ENCODE measurements at regions not wholly inside any gene's neighbourhood (a gene's known extent, or its start where the extent isn't known, plus 50 kb on each side); places are given as distances from the start of the nearest gene placed in this dataset.

- DNase-seq (ENCODE audit: low read depth in 2 of 2), result no peak
Measured at GRCh38 chr3:101084404-101084803, 91.2 kb upstream of the ABI3BP start.

DNA sequence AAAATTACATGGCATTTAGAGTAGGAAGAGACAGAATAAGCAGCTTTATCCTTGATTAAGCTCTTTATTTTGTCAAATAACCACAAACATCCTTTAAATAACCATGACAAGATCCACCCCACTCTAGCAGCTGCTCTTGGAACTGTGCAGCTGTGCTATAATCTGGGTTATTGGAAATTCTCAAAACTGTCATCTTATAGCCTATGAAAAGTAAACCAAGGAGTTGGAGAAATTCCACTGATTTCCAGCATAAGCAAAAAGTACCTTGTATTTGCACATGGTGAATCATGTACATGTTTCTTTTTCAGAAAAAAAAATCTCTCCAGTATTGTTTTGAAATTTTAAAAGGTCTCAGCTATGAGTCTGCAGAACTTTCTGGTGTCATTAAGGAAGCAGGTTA, 88.8 kb upstream of the ABI3BP start:
- no peak for DNase-seq (ENCODE audit: low read depth in 2 of 2)

DNA sequence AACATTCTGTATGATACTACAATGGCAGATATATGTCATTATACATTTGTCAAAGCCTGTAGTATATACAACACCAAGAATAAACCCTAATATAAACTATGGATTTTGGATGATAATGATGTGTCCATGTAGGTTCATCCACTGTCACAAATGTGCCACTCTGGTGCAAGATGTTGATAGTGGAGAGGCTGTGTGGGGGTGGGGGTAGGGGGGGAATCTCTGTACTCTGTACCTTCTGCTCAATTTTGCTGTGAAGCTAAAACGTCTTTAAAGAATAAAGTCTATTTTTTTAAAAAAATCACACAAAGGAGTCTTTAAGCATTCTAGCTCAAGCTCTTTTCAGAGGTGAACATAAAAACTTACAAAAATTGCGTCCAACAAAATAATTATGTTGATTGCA, 88.2 kb upstream of the ABI3BP start:
- DNase-seq (ENCODE audit: low read depth in 2 of 2), result no peak

- no peak for DNase-seq (ENCODE audit: low read depth in 2 of 2)
Measured at GRCh38 chr3:101077361-101078011, 84.3 kb upstream of the ABI3BP start.

GRCh38 chr3:101074518-101074917, 81.3 kb upstream of the ABI3BP start:
- no peak for DNase-seq (ENCODE audit: low read depth in 2 of 2)

- DNase-seq (ENCODE audit: low read depth in 2 of 2), result no peak
Measured at GRCh38 chr3:101072300-101072699, 79.1 kb upstream of the ABI3BP start.

DNA sequence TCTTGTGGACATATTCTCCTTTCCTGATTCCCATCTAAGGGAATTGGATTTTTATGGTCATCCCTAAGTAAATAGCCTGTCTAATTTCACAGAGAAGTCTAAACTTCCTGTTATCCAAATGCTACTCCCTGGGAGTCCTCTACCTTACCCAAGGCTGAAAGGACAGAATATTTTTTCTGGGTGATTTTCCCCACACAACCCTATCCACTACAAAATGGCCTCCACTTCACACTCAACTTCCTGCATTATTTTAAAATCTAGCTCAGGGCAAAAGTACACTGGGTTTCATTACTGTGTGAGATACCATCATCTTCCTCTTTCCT, 77.5 kb upstream of the ABI3BP start:
- no peak for DNase-seq (ENCODE audit: low read depth in 2 of 2)

DNA sequence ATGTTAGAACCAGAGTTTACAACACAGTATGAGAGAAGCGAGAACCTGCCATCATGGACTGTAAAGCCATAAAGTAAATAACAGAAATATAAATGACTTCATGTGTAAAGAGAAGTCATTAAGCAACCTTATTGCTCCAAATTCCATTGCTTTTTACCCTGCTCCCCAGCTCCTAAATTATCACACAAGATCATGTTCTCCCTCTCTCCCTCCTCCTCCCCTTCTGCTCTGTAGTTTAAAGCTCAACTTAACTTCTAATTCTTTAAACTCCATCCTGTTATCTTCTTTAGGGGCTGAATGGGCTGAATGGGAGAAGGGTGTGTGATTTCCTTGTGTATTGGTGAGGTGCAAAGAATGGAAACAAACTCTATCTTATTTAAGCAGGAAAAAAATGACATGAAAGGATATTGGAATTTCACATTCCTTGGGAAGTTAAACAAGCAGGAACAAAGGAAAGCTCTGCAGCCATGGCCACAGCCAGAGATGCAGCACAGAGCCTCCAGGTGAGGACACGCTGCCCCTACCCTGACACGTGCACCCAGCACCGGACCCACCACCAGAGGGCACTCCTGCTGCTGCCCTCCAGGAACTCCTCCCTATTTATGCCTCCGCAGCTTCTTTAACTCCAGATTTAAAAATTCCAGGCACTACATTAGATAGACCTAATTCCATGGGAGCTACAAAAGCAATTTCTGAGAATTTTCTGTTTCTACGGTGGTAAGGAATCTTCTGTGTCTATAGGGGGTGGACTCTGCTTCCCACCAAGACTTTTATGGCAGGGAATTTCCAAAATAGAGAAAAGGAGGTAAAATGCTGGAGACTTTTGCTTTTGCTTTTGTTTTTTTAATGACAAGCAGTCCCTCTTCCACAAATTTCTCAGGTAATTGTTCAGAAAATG, 76.9 kb upstream of the ABI3BP start:
- peak; percentile 18 to 46 for DNase-seq (ENCODE audit: low read depth in 2 of 2)

GRCh38 chr3:101068876-101069606, 75.8 kb upstream of the ABI3BP start:
- DNase-seq (ENCODE audit: low read depth in 2 of 2), result no peak

DNA sequence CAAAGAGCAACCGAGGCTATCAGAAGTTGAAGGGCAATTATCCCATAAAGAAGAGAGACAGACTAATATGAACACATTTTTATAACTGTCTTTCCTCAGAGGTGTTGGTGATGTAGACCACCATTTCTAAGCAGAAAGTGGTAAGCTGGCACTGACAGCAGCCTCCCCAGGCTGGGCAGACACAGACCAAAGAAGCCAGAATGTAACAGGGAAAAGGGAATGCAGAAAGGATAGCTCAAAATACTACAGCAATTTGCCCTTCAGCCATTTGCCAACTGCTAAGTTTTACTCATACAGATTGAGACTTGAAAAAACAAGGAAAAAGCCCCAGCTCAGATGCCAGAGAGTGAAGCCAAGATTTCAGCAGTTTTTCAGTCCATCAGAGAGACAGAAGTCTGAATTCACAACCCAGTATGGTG, 73.5 kb upstream of the ABI3BP start:
- DNase-seq (ENCODE audit: low read depth in 2 of 2), result no peak

DNA sequence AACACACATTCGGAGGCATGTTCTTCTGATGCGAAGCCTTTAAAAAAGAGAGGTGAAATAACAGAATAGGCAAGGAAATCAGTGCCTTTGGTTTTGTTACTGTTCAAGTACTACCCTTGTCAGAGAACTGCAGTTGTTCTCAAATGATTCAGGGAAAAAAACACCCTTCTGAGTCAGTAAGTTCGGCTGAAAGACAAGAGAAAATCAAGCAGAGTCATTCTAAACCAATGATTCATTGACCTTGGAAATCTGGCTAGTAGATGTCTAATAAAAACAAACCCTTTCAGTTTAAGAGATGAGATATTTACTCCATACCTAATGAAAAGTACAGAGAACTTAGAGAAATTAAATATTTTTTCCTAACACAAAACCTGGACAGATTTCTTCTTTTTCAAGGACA, 72.7 kb upstream of the ABI3BP start:
- no peak for DNase-seq (ENCODE audit: low read depth in 2 of 2)

- no peak for DNase-seq (ENCODE audit: low read depth in 2 of 2)
Measured at GRCh38 chr3:101063401-101063800, 70.2 kb upstream of the ABI3BP start.

GRCh38 chr3:101061312-101061711, 68.1 kb upstream of the ABI3BP start:
- no peak for DNase-seq (ENCODE audit: low read depth in 2 of 2)

GRCh38 chr3:101050866-101051265, 57.6 kb upstream of the ABI3BP start:
- no peak for DNase-seq (ENCODE audit: low read depth in 2 of 2)

DNA sequence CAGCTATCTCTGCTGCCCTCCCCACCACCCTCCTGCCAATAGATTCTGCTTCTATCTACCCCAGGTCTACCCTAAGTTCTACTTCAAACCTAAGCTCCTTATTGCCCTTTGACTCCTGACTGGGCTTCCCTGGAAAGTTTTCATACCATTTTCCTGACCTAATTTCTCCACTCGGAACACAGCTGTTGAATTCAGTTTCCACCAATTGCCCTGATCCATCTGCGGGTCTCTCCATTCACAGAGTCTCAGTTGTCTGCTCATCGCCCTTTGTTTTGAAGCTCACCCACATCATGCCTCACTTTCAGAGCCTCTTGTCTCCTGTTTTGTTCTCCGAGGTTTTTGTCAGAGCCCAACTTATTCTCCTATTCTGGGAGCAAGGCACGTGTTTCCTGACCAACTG, 56.8 kb upstream of the ABI3BP start:
- no peak for DNase-seq (ENCODE audit: low read depth in 2 of 2)

- DNase-seq (ENCODE audit: low read depth in 2 of 2), result no peak
Measured at GRCh38 chr3:101049532-101049931, 56.3 kb upstream of the ABI3BP start.

DNA sequence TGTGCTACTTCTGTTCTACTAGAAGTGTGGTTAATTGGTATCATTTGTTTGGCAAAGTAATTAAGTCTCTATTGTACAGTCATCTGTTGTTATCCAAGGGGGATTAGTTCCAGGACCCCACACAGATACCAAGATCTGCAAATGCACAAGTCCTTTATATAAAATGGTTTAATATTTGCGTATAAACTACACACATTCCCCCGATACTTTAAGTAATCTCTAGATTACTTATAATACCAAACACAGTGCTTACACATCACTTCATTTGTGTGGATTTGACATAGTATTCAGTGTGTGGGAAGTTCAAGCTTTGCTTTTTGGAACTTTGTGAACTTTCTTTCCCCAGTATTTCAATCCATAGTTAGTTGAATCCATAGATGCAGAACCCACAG, 50.5 kb upstream of the ABI3BP start:
- no peak for DNase-seq (ENCODE audit: low read depth in 2 of 2)

DNA sequence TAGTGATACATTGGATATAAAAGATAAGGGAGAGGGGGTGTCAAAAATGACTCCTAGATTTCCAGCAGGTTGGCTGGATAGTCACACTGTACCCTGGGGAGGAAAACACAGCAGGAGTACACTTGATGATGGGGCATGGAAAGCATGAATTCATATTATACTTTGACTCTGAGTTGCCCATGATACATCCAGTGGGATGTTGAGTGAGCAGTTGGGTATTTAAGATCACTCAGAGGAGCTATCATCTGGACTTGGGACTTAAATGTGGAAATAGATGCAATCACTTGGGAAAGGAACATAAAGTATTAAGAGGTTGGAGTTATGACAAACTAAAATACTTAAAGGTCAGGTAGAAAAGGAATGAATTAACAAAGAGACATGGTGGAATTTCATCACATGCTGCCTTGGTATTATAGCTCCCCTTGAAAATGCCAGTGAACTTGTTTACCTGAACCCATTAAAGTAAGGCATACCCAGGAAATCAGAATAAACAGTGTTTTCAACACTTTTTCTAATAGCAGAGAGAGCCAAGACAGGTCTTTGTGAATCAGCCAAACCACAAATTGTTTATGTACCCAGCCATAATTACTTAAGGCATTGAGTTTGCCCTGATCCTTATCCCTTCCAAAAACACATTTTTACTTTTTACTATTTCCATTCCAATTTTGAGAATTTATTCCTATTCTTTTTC, 49.9 kb upstream of the ABI3BP start:
- DNase-seq (ENCODE audit: low read depth in 2 of 2), result no peak

All from stimulated activated CD4-positive, alpha-beta T cell treated with anti-CD3 and anti-CD28 coated beads, Interleukin-1b, Interleukin-23, amount 100 ng/mL, for 4 hours (primary cell).